Stimulated activated memory B cell treated with anti-CD40 and anti-IgM and Interleukin-4, amounts not matched to agents 10 μg/mL and 1 μg/mL and 100 μg/mL, for 72 hours (primary cell): ENCODE measurements at regions not wholly inside any gene's neighbourhood (a gene's known extent, or its start where the extent isn't known, plus 50 kb on each side); places are given as distances from the start of the nearest gene placed in this dataset.

Source experiments
- ATAC-seq: fragments of 150-1000 bp; cut with Tn5 transposase; 2 replicates; pipeline ENCODE4 v1.10.0; 2021
- H3K27ac Mint-ChIP-seq: one replicate; pipeline ENCODE4 v1.8.0; 2022; ENCODE audit warnings: mild to moderate bottlenecking, mixed read lengths
- H3K27me3 Mint-ChIP-seq: one replicate; pipeline ENCODE4 v1.8.0; 2022; ENCODE audit warnings: mixed read lengths
- H3K36me3 Mint-ChIP-seq: one replicate; pipeline ENCODE4 v1.8.0; 2022; ENCODE audit warnings: mixed read lengths
- H3K4me1 Mint-ChIP-seq: one replicate; pipeline ENCODE4 v1.8.0; 2022; ENCODE audit warnings: mixed read lengths
- H3K4me3 Mint-ChIP-seq: one replicate; pipeline ENCODE4 v1.8.0; 2022; ENCODE audit warnings: mild to moderate bottlenecking, moderate library complexity, mixed read lengths
- H3K9me3 Mint-ChIP-seq: one replicate; pipeline ENCODE4 v1.8.0; 2022; ENCODE audit warnings: mixed read lengths

DNA sequence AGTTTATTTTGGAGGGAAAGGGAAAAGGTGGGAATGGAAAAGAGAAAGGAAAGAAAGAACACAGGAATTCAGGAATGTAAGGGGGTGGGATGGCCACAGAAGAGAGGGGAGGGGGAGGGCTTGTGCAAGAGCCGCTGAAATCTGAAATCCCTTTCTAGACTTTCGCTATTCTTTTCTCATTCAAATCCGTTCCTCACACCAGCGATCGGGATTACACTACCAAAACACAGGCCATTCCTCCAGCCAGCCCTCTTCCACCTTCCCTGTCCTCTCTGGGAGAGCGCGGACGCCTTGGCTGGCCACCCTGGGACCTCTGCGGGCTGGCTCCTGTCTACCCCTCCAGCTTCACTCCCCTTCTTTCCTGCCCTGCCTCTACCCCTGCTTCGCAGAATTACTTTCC, 102.3 kb downstream of the CDCA7 start:
- ATAC-seq = no peak
- Mint-ChIP-seq H3K4me3 (no peak overlapping the region), H3K27me3 (peaks cover 49% of the 10 kb centered on the region), H3K36me3 (no peaks in the 10 kb centered on the region), H3K9me3 (no peaks in the 10 kb centered on the region), H3K27ac (no peak overlapping the region), H3K4me1 (no peaks in the 10 kb centered on the region)

GRCh38 chr2:173457366-173457765, 102.7 kb downstream of the CDCA7 start:
- peaks cover 52% of the 10 kb centered on the region for H3K27me3 Mint-ChIP-seq
- H3K4me3 Mint-ChIP-seq = no peak overlapping the region
- no peaks in the 10 kb centered on the region for H3K9me3 Mint-ChIP-seq
- H3K4me1 Mint-ChIP-seq = no peaks in the 10 kb centered on the region
- H3K36me3 Mint-ChIP-seq = no peaks in the 10 kb centered on the region
- ATAC-seq = no peak
- no peak overlapping the region for H3K27ac Mint-ChIP-seq

DNA sequence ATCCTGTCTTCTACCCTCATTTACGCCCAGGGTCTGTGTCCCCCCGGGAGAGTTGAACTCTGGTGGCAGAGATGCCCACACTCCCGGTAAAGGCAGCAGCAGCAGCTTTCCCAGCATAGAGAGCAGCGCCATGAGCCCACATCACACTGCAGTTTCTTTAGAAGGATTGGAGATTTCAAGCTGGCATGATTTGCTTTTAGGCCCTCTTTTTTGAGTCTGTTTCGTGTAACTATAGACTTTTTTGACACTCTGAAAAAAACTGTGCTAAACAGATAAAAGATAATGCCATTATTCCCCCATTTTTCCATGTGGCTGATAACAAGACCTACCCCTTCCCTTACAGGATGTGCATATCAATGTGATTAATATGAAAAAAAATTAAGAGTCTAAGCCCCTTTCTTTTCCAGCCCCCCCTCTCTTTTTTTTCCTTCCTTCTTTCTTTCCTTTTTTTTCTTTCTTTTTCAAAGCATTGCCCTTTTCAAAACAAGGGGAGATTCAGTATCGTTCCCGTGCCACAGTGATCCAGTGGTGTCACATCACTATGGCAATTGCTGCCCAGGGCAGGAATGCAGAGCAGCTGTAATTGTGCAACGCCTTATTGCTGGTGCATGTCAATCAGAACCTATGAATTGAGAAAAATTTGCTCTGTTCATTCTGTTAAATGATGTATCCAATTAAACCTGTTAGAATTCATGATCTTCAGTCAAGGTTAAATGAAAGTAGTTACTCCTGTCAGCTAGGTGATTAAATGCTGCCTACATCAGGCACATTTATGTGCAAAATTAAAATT, 104.5 kb downstream of the CDCA7 start:
- Mint-ChIP-seq H3K4me3 (no peak overlapping the region), H3K4me1 (no peaks in the 10 kb centered on the region), H3K36me3 (no peaks in the 10 kb centered on the region), H3K27me3 (peaks cover 59% of the 10 kb centered on the region), H3K9me3 (no peaks in the 10 kb centered on the region), H3K27ac (no peak overlapping the region)
- no peak for ATAC-seq

- H3K27me3 Mint-ChIP-seq = peaks cover 36% of the 10 kb centered on the region
- no peaks in the 10 kb centered on the region for H3K36me3 Mint-ChIP-seq
- ATAC-seq = no peak
- H3K4me3 Mint-ChIP-seq = no peak overlapping the region
- no peak overlapping the region for H3K27ac Mint-ChIP-seq
- no peaks in the 10 kb centered on the region for H3K4me1 Mint-ChIP-seq
- no peaks in the 10 kb centered on the region for H3K9me3 Mint-ChIP-seq
Observed at GRCh38 chr2:173462892-173463840, 108.5 kb downstream of the CDCA7 start.

- no peaks in the 10 kb centered on the region for H3K9me3 Mint-ChIP-seq
Observed at GRCh38 chr2:173463846-173464245, 109.2 kb downstream of the CDCA7 start.

GRCh38 chr2:173467751-173468150, 113.1 kb downstream of the CDCA7 start:
- peaks cover 28% of the 10 kb centered on the region for H3K27me3 Mint-ChIP-seq
- H3K27ac Mint-ChIP-seq = no peak overlapping the region
- H3K9me3 Mint-ChIP-seq = peaks cover 2% of the 10 kb centered on the region
- ATAC-seq = no peak
- H3K4me3 Mint-ChIP-seq = no peak overlapping the region
- H3K36me3 Mint-ChIP-seq = no peaks in the 10 kb centered on the region
- no peaks in the 10 kb centered on the region for H3K4me1 Mint-ChIP-seq

More at GRCh38 chr2:173463846-173464245, 109.2 kb downstream of the CDCA7 start:
- no peak for ATAC-seq
- Mint-ChIP-seq H3K4me3 (no peak overlapping the region), H3K27ac (no peak overlapping the region), H3K27me3 (peaks cover 35% of the 10 kb centered on the region), H3K4me1 (no peaks in the 10 kb centered on the region), H3K36me3 (no peaks in the 10 kb centered on the region)

DNA sequence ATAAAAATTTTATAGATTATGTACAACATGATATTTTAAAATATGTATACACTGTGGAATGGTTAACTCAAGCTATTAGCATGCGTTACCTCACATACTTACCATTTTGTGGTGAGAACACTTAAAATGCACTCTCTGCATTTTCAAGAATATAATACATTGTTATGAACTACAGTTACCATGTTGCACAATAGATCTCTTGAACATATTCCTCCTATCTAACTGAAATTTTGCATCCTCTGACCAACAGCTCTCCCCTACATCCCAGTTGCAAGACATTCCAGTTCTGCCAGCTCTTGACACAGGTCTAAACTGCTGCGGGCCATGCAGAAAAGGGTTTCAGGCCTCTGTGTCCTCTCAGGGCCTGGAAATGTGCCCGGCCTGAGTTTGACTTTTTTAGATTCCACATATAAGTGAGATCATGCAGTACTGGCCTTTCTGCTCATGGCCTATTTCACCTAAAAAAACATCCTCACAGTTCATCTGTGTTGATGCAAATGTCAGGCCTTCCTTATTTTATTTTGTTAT, 113.7 kb downstream of the CDCA7 start:
- Mint-ChIP-seq H3K4me1 (no peaks in the 10 kb centered on the region), H3K27ac (no peak overlapping the region), H3K27me3 (peaks cover 27% of the 10 kb centered on the region), H3K36me3 (no peaks in the 10 kb centered on the region), H3K4me3 (no peak overlapping the region), H3K9me3 (peaks cover 2% of the 10 kb centered on the region)
- no peak for ATAC-seq

GRCh38 chr2:173472112-173472511, 117.4 kb downstream of the CDCA7 start:
- Mint-ChIP-seq H3K4me1 (no peaks in the 10 kb centered on the region), H3K27me3 (peaks cover 18% of the 10 kb centered on the region), H3K4me3 (no peak overlapping the region), H3K27ac (no peak overlapping the region), H3K9me3 (peaks cover 2% of the 10 kb centered on the region), H3K36me3 (no peaks in the 10 kb centered on the region)
- no peak for ATAC-seq

DNA sequence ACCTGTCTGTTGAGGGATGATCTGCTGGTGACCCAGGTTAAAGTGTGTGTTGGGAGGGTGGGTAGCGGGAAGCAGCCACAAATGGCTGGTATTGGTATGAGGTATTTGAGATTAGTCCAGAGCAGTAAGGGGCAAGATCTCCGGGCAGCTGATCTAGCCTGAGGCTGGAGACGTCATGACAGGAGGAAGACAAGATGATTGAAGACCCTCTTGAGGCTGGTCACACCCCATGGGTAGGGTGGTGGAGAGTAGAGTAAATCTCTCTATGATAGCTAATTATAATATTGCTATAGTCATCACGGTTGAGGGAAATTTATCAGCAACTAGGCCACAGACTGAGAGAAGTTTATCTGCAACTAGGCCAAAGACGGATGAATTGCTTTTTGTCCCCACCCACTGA, 128.5 kb downstream of the CDCA7 start:
- Mint-ChIP-seq H3K27ac (no peak overlapping the region), H3K9me3 (no peaks in the 10 kb centered on the region), H3K27me3 (peaks cover 8% of the 10 kb centered on the region), H3K4me3 (no peak overlapping the region), H3K36me3 (no peaks in the 10 kb centered on the region), H3K4me1 (no peaks in the 10 kb centered on the region)
- no peak for ATAC-seq

DNA sequence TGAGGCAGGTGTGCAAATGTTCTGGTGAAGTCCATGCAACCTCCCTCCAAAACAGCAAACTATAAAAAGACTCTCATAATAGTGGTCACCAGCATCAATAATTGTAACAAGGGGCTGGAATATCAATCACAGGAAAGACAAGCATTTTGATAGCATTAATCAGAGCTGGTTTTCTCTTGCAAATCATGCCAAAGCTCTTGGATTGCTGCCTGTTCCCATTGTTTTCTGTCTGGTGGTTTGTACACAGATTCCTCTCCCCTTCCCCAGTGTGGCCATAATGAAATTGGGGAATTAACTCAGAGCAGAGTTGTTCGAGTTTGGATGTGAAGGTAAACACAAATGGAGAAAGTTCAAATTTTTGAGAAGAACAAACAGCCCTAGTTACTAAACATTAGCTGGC, 134.2 kb downstream of the CDCA7 start:
- Mint-ChIP-seq H3K4me1 (no peaks in the 10 kb centered on the region), H3K4me3 (no peak overlapping the region), H3K27ac (no peak overlapping the region), H3K36me3 (no peaks in the 10 kb centered on the region), H3K27me3 (peaks cover 17% of the 10 kb centered on the region), H3K9me3 (no peaks in the 10 kb centered on the region)
- ATAC-seq = no peak

DNA sequence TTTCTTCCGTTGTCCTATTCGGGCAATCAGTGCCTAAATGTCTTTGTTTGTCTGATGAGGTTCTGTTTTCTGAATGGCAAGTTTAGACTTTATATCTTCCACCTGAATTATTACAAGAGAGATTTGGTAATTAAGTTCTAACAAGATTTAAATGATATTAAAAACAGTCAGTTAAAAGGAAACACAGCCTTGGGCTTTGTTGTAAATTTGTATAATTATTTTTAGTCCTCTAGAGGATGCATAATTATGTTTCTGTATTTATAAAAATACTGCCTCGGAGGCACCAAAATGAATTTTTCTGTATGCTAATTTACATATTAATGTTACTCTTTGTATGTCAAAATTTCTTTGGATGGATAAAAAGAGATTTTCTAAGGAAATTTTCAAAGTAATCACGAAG, 136.7 kb downstream of the CDCA7 start:
- peaks cover 14% of the 10 kb centered on the region for H3K27me3 Mint-ChIP-seq
- H3K9me3 Mint-ChIP-seq = no peaks in the 10 kb centered on the region
- no peaks in the 10 kb centered on the region for H3K36me3 Mint-ChIP-seq
- no peak for ATAC-seq
- H3K4me3 Mint-ChIP-seq = no peak overlapping the region
- no peaks in the 10 kb centered on the region for H3K4me1 Mint-ChIP-seq
- no peak overlapping the region for H3K27ac Mint-ChIP-seq

DNA sequence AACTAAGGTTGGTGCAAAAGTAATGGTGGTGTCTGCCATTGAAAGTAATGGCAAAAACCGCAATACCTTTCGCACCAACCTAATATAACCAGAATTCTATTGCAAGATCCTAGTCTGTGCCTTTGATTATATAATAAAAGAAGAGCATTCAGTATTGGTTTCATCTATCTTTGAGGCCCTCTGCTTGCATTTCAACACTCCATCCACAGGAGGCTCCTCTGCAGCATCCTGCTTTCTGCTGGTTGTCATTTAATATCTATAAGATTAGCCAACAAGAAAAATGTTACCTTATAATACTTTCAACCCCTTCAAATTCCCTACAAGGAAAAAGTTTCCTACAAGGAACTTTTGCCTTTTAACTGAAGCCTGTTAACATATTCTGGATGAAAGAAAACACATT, 139.2 kb downstream of the CDCA7 start:
- Mint-ChIP-seq H3K9me3 (no peaks in the 10 kb centered on the region), H3K4me3 (no peak overlapping the region), H3K4me1 (no peaks in the 10 kb centered on the region), H3K27ac (no peak overlapping the region), H3K36me3 (no peaks in the 10 kb centered on the region), H3K27me3 (peaks cover 17% of the 10 kb centered on the region)
- ATAC-seq = no peak

GRCh38 chr2:173496746-173497145, 142.1 kb downstream of the CDCA7 start:
- Mint-ChIP-seq H3K4me1 (no peaks in the 10 kb centered on the region), H3K4me3 (no peak overlapping the region), H3K9me3 (peaks cover 7% of the 10 kb centered on the region), H3K27ac (no peak overlapping the region), H3K36me3 (no peaks in the 10 kb centered on the region), H3K27me3 (peaks cover 19% of the 10 kb centered on the region)
- ATAC-seq = no peak

- Mint-ChIP-seq H3K4me1 (no peaks in the 10 kb centered on the region), H3K27me3 (peaks cover 19% of the 10 kb centered on the region), H3K4me3 (no peak overlapping the region), H3K27ac (no peak overlapping the region), H3K36me3 (no peaks in the 10 kb centered on the region), H3K9me3 (peaks cover 10% of the 10 kb centered on the region)
- no peak for ATAC-seq
Observed at GRCh38 chr2:173500953-173501352, 146.3 kb downstream of the CDCA7 start.

DNA sequence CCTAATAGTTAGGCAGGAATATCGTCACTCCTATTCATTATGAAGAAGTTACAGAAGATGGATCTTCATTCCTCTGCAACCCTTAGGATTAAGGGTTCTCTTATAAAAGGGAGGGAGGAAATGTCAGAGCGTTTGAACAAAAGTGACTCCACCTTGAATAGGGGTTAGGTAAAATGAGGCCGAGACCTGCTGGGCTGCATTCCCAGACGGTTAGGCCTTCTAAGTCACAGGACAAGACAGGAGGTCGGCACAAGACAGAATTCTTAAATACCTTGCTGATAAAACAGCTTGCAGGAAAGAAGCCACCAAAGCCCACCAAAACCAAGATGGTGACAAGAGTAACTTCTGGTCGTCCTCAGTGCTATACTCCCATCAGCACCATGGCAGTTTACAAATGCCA, 147.6 kb downstream of the CDCA7 start:
- ATAC-seq = no peak
- Mint-ChIP-seq H3K36me3 (no peaks in the 10 kb centered on the region), H3K27me3 (peaks cover 13% of the 10 kb centered on the region), H3K4me3 (no peak overlapping the region), H3K4me1 (no peaks in the 10 kb centered on the region), H3K27ac (no peak overlapping the region), H3K9me3 (peaks cover 10% of the 10 kb centered on the region)
